Esophagus muscularis mucosa (tissue), 4 donors: ENCODE measurements at regions not wholly inside any gene's neighbourhood (a gene's known extent, or its start where the extent isn't known, plus 50 kb on each side); places are given as distances from the start of the nearest gene placed in this dataset.

Experiments used
- CTCF ChIP-seq, 3 experiments: fragments of 200-600 bp in 2 of 3; fragments of 450-650 bp in 1 of 3; sonication (generic) in 2 of 3; IDR thresholded peaks; one replicate each; pipeline ENCODE4 v1.5.1; 2017 to 2019; ENCODE audit warnings: antibody characterized with exemption in 3 of 3, mild to moderate bottlenecking in 2 of 3, moderate library complexity in 1 of 3
- EP300 ChIP-seq: sonication (generic); formaldehyde crosslinking; IDR thresholded peaks from one replicate; pipeline ENCODE4 v1.6.1; 2017; ENCODE audit warnings: antibody characterized with exemption
- POLR2A ChIP-seq: fragments of 450-650 bp; IDR thresholded peaks from one replicate; pipeline ENCODE4 v1.6.1; 2017; ENCODE audit warnings: antibody characterized with exemption, moderate library complexity, mild to moderate bottlenecking, low read depth
- POLR2AphosphoS5 ChIP-seq, 2 donors: sonication (generic); formaldehyde crosslinking; IDR thresholded peaks; one replicate each; pipeline ENCODE4 v1.6.1; 2017; ENCODE audit warnings: antibody characterized with exemption in 2 of 2

GRCh38 chr6:139738801-139739455, 364.5 kb upstream of the CITED2 start:
- no peak for TF ChIP-seq CTCF (IDR thresholded peaks at IDR 0.05)
- no peak for TF ChIP-seq POLR2A
- no peak for TF ChIP-seq EP300
- no peak for TF ChIP-seq POLR2AphosphoS5 (IDR thresholded peaks at IDR 0.05)
